ENCODE measurements at regions not wholly inside any gene's neighbourhood (a gene's known extent, or its start where the extent isn't known, plus 50 kb on each side); places are given as distances from the start of the nearest gene placed in this dataset.

GRCh38 chr9:6098431-6098830 is 83.0 kb upstream of the RANBP6 start:
- no peak overlapping the region for H3K9ac ChIP-seq (ENCODE audit: insufficient read depth in 1 of 2, low read depth in 2 of 2, low read length in 2 of 2)
- ATAC-seq = no peak
- H3K9me3 ChIP-seq (replicated peaks; ENCODE audit: control insufficient read depth, insufficient read depth, low read depth, low read length) = no peaks in the 10 kb centered on the region
- H3K79me2 ChIP-seq (ENCODE audit: control insufficient read depth, insufficient read depth, low read length) = no peaks in the 10 kb centered on the region
- H4K20me1 ChIP-seq (replicated peaks; ENCODE audit: control insufficient read depth, insufficient read depth, low read length) = no peaks in the 10 kb centered on the region
- ChIA-PET POLR2A (no interaction called here), CTCF (ENCODE audit: low intra/inter-chr PET ratio) (no interaction called here)
- no TSS peak for BruUV-seq (replicated peaks)
- intact Hi-C loops (cut with micrococcal nuclease) (no loop called here), in situ Hi-C loops (cut with MboI) (no loop called here)
- no peak overlapping the region for H3K27ac ChIP-seq (ENCODE audit: extremely low read depth, low read depth, low read length)
- H2AFZ ChIP-seq (ENCODE audit: low read depth, low read length) = no peak overlapping the region
- H3K4me3 ChIP-seq = no peak overlapping the region
- H3K4me1 ChIP-seq (replicated peaks in 1 of 2; ENCODE audit: control insufficient read depth in 2 of 2, insufficient read depth in 2 of 2, low read length in 2 of 2) = no peaks in the 10 kb centered on the region
- no peak for FAIRE-seq
- H3K36me3 ChIP-seq (ENCODE audit: control insufficient read depth, insufficient read depth, low read length) = no peaks in the 10 kb centered on the region
- TF ChIP-seq JUND (IDR thresholded peaks at IDR 0.05; ENCODE audit: borderline replicate concordance, low read depth, low read length) = no peak
- TF ChIP-seq JUND (tag; IDR thresholded peaks at IDR 0.05; ENCODE audit: borderline replicate concordance, low read depth, low read length) = no peak
- TF ChIP-seq EWSR1 (IDR thresholded peaks at IDR 0.05; ENCODE audit: borderline replicate concordance, low read depth, partially characterized antibody) = no peak
- no peak for TF ChIP-seq ZNF232 (CRISPR knock-in tag; IDR thresholded peaks at IDR 0.05)
- no peak for TF ChIP-seq ELF4 (CRISPR knock-in tag; IDR thresholded peaks at IDR 0.05)
- TF ChIP-seq ZBTB34 (CRISPR knock-in tag; IDR thresholded peaks at IDR 0.05) = no peak
- TF ChIP-seq HNRNPUL1 (IDR thresholded peaks at IDR 0.05; ENCODE audit: low read length) = no peak
- no peak for TF ChIP-seq RBBP5 (IDR thresholded peaks at IDR 0.05; ENCODE audit: borderline replicate concordance, insufficient read depth, low read length, poor library complexity, severe bottlenecking)
- no peak for TF ChIP-seq BCL6 (CRISPR knock-in tag; IDR thresholded peaks at IDR 0.05)
- TF ChIP-seq TRIM28 (IDR thresholded peaks at IDR 0.05) = no peak
- no peak for TF ChIP-seq HMG20A (CRISPR knock-in tag; conservative IDR thresholded peaks at IDR 0.05)
- no peak for TF ChIP-seq RUNX1 (IDR thresholded peaks at IDR 0.05; ENCODE audit: low read depth)
- TF ChIP-seq HDAC8 (tag; IDR thresholded peaks at IDR 0.05) = no peak
- no peak for TF ChIP-seq KLF6 (CRISPR knock-in tag; IDR thresholded peaks at IDR 0.05; ENCODE audit: borderline replicate concordance)
- TF ChIP-seq ZNF507 (tag; conservative IDR thresholded peaks at IDR 0.05) = no peak
- TF ChIP-seq NEUROD1 (IDR thresholded peaks at IDR 0.05; ENCODE audit: borderline replicate concordance, low read depth, low read length, partially characterized antibody) = no peak
- TF ChIP-seq LCOR (CRISPR knock-in tag; IDR thresholded peaks at IDR 0.05) = no peak
- no peak for TF ChIP-seq ZNF239 (CRISPR knock-in tag; IDR thresholded peaks at IDR 0.05)
- no peak for TF ChIP-seq BRD9 (IDR thresholded peaks at IDR 0.05; ENCODE audit: low read depth, partially characterized antibody)
- no peak for TF ChIP-seq GTF2E2 (tag; IDR thresholded peaks at IDR 0.05)
- H3K4me2 ChIP-seq (ENCODE audit: insufficient read depth, low read length) = no peak overlapping the region
- no peaks in the 10 kb centered on the region for H3K27me3 ChIP-seq (ENCODE audit: control insufficient read depth in 2 of 2, insufficient read depth in 2 of 2, low read length in 2 of 2)
- no peak for DNase-seq (ENCODE audit: extremely low read depth in 1 of 4, low spot score in 3 of 4)
- H3K9me1 ChIP-seq (ENCODE audit: control insufficient read depth, insufficient read depth, low read length) = no peaks in the 10 kb centered on the region
- WGBS (ENCODE audit: insufficient coverage, low coverage, missing lambda C conversion rate) = 0% methylated on average over 1 of the region's 1 CpG
